Keratinocyte (primary cell): ENCODE measurements at regions not wholly inside any gene's neighbourhood (a gene's known extent, or its start where the extent isn't known, plus 50 kb on each side); places are given as distances from the start of the nearest gene placed in this dataset.

Source experiments
- EZH2 ChIP-seq: IDR thresholded peaks from one replicate; pipeline ENCODE4 v1.6.1; 2012; ENCODE audit warnings: inconsistent platforms, mild to moderate bottlenecking, low read length, moderate library complexity
- TF ChIP-seq, protein P1 (sequence below), 3 experiments: IDR thresholded peaks in 1 of 3; conservative IDR thresholded peaks in 1 of 3; optimal IDR thresholded peaks in 1 of 3; 2 replicates in 2 of 3; 3 replicates in 1 of 3; pipeline versions ENCODE3 to v1.5.1; 2011; ENCODE audit warnings: low read length in 3 of 3, mild to moderate bottlenecking in 3 of 3, moderate library complexity in 2 of 3, control low read depth in 1 of 3, inconsistent platforms in 1 of 3; ENCODE audit not compliant: insufficient read depth in 2 of 3; ENCODE audit errors: extremely low read depth in 1 of 3

DNA sequence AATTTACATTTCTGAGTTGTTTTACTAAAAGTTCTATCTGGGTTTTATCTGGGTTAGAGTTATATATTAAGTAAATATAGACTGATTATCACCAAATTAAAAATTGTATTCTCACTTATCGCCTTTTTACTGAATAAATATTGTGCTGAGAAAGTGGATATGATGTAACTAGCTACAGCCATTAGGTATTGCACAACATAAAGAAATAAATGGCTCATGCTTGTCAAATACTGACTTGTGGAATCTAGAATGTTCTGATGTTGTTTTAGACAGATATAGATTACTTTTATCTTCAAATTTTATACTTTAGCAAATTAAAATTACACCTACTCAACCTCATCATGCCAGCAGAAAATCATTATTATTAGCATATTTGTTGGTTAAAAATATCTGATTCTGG is 1277.1 kb upstream of the MIR17HG start:
- TF ChIP-seq, protein P1, sequence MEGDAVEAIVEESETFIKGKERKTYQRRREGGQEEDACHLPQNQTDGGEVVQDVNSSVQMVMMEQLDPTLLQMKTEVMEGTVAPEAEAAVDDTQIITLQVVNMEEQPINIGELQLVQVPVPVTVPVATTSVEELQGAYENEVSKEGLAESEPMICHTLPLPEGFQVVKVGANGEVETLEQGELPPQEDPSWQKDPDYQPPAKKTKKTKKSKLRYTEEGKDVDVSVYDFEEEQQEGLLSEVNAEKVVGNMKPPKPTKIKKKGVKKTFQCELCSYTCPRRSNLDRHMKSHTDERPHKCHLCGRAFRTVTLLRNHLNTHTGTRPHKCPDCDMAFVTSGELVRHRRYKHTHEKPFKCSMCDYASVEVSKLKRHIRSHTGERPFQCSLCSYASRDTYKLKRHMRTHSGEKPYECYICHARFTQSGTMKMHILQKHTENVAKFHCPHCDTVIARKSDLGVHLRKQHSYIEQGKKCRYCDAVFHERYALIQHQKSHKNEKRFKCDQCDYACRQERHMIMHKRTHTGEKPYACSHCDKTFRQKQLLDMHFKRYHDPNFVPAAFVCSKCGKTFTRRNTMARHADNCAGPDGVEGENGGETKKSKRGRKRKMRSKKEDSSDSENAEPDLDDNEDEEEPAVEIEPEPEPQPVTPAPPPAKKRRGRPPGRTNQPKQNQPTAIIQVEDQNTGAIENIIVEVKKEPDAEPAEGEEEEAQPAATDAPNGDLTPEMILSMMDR (optimal IDR thresholded peaks at IDR 0.05 in 1 of 3, IDR thresholded peaks at IDR 0.05 in 1 of 3, conservative IDR thresholded peaks at IDR 0.05 in 1 of 3; ENCODE audit: extremely low read depth in 1 of 3, insufficient read depth in 2 of 3, low read length in 3 of 3): no peak
- no peak for TF ChIP-seq EZH2
